ENCODE measurements at regions not wholly inside any gene's neighbourhood (a gene's known extent, or its start where the extent isn't known, plus 50 kb on each side); places are given as distances from the start of the nearest gene placed in this dataset.
A peak's percentile ranks its signal among the peaks of the same experiment; 100 is the strongest.

DNA sequence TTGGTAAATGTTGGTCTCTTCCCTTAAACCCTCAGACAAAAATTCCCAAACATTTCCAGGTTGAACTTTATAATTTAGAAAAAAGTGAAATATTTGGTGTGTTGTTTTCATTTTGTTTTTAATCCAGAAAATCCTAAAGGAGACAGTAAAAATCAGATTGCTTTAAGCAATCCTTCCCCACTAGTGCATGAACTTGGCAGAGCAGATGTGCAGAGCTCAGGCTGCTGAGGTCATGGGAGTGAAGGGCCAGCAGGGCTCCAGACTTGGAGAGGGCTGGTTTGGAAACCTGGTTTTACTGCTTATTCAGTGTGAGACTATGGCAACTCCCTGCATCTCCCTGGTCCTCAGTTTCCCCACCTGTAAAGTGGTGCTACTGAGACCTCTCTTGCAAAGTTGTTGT is 66.7 kb upstream of the TEX51 start:
- TF ChIP-seq POLR2AphosphoS5 (IDR thresholded peaks at IDR 0.05; ENCODE audit: insufficient read depth in 1 of 2, low read depth in 1 of 2): no peak
- TF ChIP-seq, protein P1, sequence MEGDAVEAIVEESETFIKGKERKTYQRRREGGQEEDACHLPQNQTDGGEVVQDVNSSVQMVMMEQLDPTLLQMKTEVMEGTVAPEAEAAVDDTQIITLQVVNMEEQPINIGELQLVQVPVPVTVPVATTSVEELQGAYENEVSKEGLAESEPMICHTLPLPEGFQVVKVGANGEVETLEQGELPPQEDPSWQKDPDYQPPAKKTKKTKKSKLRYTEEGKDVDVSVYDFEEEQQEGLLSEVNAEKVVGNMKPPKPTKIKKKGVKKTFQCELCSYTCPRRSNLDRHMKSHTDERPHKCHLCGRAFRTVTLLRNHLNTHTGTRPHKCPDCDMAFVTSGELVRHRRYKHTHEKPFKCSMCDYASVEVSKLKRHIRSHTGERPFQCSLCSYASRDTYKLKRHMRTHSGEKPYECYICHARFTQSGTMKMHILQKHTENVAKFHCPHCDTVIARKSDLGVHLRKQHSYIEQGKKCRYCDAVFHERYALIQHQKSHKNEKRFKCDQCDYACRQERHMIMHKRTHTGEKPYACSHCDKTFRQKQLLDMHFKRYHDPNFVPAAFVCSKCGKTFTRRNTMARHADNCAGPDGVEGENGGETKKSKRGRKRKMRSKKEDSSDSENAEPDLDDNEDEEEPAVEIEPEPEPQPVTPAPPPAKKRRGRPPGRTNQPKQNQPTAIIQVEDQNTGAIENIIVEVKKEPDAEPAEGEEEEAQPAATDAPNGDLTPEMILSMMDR (IDR thresholded peaks at IDR 0.05): no peak
- TF ChIP-seq POLR2A (IDR thresholded peaks at IDR 0.05): no peak
- Histone ChIP-seq H3K27ac (no peak overlapping the region), H3K4me3 (no peak overlapping the region), H3K27me3 (no peaks in the 10 kb centered on the region), H3K4me1 (no peaks in the 10 kb centered on the region), H3K36me3 (no peaks in the 10 kb centered on the region), H3K9me3 (no peaks in the 10 kb centered on the region)
- DNase-seq (ENCODE audit: extremely low spot score in 2 of 2): no peak
- intact Hi-C loops (cut with DNase I): no loop called here

DNA sequence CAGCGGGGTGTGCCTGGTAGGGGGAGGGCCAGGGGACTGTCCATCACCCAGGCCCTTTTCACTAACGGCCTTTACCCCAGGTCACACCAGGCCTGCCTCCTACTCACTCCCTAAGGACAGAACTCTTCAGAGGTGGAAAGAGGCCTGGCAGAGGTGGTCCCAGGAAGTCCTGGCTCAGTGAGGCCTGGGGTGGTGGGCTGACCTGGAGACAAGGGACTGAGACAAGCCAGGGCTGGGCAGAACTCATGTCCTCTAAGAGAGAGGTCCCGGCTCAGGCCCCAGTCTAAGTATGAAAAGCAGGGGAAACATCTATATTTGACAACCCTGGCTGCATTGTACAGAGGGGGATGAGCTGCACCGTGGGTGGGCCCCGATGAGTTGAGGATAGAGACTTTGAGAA is 65.9 kb upstream of the TEX51 start:
- intact Hi-C loops (cut with DNase I): no loop called here

DNA sequence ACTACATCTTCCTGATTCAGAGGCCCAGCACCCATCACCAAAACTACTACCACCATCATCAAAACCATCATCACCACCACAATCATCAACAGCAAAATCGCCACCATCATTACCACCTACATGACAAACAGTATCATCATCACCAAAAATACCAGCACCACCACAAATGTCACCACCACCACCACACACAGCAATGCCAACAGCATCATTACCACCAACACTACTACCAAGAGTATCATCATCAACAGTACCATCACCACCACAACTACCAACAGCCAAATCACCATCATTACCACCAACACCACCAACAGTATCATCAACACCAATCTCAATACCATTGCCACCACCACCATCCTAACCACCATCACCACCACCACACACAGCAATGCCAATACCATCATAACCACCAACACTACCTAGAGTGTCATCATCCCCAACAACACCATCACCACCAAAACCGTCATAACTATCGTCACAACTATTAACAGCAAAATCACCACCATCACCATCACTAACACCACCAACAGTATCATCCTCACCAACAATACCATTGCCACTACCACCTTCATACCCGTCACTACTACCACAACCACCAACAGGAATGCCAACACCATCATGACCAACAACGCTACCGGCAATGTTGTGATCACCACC is 64.6 kb upstream of the TEX51 start:
- Histone ChIP-seq H3K36me3 (no peaks in the 10 kb centered on the region), H3K4me3 (no peak overlapping the region), H3K27me3 (no peaks in the 10 kb centered on the region), H3K4me1 (no peaks in the 10 kb centered on the region), H3K9me3 (no peaks in the 10 kb centered on the region), H3K27ac (no peak overlapping the region)
- no peak for DNase-seq (ENCODE audit: extremely low spot score in 2 of 2)
- TF ChIP-seq POLR2A (IDR thresholded peaks at IDR 0.05): no peak
- no peak for TF ChIP-seq POLR2AphosphoS5 (IDR thresholded peaks at IDR 0.05; ENCODE audit: insufficient read depth in 1 of 2, low read depth in 1 of 2)
- TF ChIP-seq, protein P1 (IDR thresholded peaks at IDR 0.05): no peak
- intact Hi-C loops (cut with DNase I): no loop called here

More for the DNA sequence above, 65.9 kb upstream of the TEX51 start:
- Histone ChIP-seq H3K27ac (no peak overlapping the region), H3K36me3 (no peaks in the 10 kb centered on the region), H3K4me1 (no peaks in the 10 kb centered on the region), H3K27me3 (no peaks in the 10 kb centered on the region), H3K4me3 (no peak overlapping the region), H3K9me3 (no peaks in the 10 kb centered on the region)
- TF ChIP-seq, protein P1 (IDR thresholded peaks at IDR 0.05): no peak
- TF ChIP-seq POLR2A (IDR thresholded peaks at IDR 0.05) (no peak), POLR2AphosphoS5 (IDR thresholded peaks at IDR 0.05; ENCODE audit: insufficient read depth in 1 of 2, low read depth in 1 of 2) (no peak)
- peak in 1 of 2 donors; percentile 87 for DNase-seq (ENCODE audit: extremely low spot score in 2 of 2)

DNA sequence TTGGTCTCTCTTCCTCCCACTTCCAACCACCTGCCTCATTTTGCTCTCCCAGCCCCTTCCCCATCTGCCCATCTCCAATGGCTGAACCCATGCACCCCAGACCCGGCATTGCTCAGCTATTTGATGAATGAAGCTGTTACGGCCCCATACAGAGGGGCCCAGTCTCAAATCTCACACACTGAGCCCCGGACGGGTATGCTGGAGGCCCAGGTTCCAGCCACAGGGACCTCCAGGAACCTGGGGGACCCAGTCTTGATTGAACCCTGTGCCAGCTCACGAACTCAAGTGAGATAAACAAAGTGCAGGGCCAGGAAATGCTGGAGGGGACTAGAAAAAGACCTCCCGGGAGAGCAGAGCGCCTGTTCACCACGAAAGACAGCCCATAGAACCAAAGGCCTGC is 63.4 kb upstream of the TEX51 start:
- Histone ChIP-seq H3K9me3 (no peaks in the 10 kb centered on the region), H3K36me3 (no peaks in the 10 kb centered on the region), H3K4me3 (no peak overlapping the region), H3K27ac (no peak overlapping the region), H3K4me1 (no peaks in the 10 kb centered on the region), H3K27me3 (no peaks in the 10 kb centered on the region)
- peak in 1 of 2 donors; percentile 64 for DNase-seq (ENCODE audit: extremely low spot score in 2 of 2)
- TF ChIP-seq, protein P1 (IDR thresholded peaks at IDR 0.05): no peak
- TF ChIP-seq POLR2AphosphoS5 (IDR thresholded peaks at IDR 0.05; ENCODE audit: insufficient read depth in 1 of 2, low read depth in 1 of 2): no peak
- TF ChIP-seq POLR2A (IDR thresholded peaks at IDR 0.05): no peak
- intact Hi-C loops (cut with DNase I): no loop called here

DNA sequence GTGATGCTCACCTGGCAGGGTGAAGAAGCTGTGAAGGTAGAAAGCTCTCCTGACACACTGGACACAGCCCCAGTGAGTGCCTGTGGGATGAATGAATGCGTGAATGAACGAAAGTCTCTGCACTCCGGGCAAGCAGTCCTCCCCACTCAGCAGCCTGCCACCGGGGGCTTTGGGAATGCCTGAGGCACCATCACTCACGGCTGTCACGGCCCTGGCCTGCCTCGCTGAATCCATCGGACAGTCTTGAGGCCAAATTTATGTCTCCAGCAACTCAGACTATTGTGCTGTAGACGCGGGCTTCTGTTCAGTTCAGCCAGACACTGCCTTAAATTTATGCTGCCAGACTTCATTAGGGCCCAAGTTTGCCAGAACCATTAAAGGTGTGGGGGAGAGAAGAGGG is 62.9 kb upstream of the TEX51 start:
- no peak overlapping the region for H3K4me3 ChIP-seq
- TF ChIP-seq POLR2A (IDR thresholded peaks at IDR 0.05): no peak
- H3K36me3 ChIP-seq: no peaks in the 10 kb centered on the region
- no peaks in the 10 kb centered on the region for H3K27me3 ChIP-seq
- H3K4me1 ChIP-seq: no peaks in the 10 kb centered on the region
- H3K27ac ChIP-seq: no peak overlapping the region
- intact Hi-C loops (cut with DNase I): no loop called here
- peak in 1 of 2 donors; percentile 74 for DNase-seq (ENCODE audit: extremely low spot score in 2 of 2)
- H3K9me3 ChIP-seq: no peaks in the 10 kb centered on the region
